GM21381 (cell line): ENCODE measurements at regions not wholly inside any gene's neighbourhood (a gene's known extent, or its start where the extent isn't known, plus 50 kb on each side); places are given as distances from the start of the nearest gene placed in this dataset.

Experiments
- ATAC-seq: cut with Tn5 transposase; IDR thresholded peaks from one replicate; pipeline ENCODE4 v1.9.1; 2021; ENCODE audit warnings: mild to moderate bottlenecking, moderate library complexity; ENCODE audit not compliant: unreplicated experiment

- no peak for ATAC-seq
Observed at GRCh38 chr15:70314688-70315087, 217.0 kb upstream of the TLE3 start.

- no peak for ATAC-seq
Observed at GRCh38 chr15:70314018-70314354, 216.3 kb upstream of the TLE3 start.

DNA sequence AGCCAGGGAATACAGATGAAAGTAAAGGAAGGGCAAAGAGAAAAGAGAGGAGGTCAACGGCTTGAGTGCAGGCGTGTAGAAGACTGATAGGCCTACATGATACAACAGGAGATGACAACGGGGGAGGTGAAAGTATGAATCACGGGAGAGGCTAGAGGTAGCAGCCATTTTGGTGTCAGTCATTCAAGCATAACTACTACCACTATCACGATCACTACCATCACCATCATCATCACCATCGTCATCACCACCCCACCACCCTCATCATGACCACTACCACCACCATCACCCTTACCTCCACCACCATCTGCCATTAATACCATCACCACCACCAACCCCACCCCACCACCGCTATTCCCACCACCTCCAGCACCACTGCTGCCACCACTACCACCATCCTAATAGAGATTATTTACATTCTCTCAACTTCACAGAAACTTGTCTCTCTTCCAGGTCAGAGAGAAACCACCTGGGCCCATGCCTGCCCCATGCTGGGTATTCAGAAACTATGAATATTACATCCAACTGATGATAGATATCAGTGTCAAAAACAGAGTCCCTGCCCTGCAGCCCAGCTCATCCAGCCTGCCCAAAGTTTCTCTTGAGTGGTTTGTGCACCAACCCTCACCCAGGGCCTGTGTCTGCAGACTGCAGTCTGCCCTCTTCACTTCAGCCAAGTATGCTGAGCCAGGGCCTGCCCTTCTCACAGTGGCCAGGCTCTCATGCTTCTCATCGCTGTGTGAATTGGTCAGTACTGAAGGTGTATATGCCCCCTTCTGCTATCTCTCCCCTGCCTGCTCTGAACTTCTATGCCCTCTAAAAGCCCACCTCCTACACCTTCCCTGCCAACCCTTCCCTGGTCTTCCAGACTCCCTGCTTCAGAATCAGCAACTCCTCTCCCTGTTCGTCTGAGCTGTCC, 215.6 kb upstream of the TLE3 start:
- no peak for ATAC-seq

DNA sequence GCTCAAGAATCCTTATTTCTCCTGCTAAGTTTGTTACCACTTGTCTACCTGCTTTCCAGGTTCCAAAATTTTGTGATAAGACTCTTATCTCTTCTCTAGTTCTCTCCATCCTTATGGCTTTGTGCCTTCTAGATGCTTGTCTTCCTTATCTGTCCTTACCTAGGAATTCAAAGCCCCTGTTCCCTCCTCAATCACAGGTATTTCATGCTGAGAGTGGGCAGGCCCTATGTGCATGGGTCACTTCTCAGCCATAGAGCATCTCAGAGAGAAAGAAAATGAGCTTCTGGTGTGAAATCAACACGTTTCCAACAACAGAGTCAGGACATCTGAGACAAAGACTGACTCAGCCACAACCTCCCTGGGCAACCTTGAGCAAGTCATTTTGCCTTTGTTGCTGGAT, 214.1 kb upstream of the TLE3 start:
- ATAC-seq, result no peak

DNA sequence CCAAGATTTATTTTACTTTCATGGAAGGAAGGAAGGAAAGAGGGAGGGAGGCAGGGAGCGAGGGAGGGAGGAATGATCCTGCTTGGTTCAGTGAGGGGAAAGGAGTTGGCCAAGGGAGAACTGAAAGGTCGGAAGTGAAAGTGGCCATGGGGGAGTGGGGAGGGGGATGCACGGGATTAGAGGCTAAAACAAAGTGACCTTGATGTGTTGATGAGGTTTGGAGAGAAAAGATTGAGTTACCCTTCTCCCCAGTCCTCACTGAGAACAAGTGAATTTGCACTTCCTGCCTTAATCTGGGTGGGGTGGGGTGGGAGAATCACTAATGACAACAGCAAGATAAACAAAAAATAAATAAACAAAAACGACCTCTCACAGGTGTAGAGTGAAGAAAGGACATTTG, 212.0 kb upstream of the TLE3 start:
- no peak for ATAC-seq

DNA sequence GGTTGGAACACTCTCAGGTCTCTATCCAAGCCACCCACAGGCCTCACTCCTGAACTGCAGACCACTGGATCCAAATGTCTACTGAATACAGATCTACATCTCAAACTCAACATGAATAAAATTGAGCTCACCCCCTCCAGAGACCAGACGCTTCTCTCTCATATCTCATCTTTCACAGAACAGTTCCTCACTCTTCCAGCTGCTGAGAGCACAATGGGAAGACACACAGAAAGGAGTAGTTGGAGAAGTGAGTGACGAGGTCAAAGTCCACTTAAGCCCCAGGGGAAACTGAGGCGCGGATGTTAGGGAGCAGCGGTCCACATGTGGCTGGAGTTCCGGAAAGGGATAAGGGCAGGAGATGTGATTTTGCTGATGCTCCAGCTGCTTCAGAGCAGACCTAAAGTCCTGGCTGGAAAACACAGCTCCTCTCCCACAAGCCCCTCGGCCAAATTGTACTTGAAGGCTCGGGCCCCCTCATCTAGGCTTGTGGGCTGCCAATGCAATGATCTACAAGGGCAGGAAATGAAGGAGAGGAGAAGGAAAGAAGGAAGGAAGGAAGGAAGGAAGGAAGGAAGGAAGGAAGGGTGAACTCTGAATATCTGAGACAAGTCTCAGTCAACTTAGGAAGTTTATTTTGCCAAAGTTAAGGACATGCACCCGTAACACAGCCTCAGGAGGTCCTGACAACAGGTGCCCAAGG, 211.2 kb upstream of the TLE3 start:
- ATAC-seq, result no peak

DNA sequence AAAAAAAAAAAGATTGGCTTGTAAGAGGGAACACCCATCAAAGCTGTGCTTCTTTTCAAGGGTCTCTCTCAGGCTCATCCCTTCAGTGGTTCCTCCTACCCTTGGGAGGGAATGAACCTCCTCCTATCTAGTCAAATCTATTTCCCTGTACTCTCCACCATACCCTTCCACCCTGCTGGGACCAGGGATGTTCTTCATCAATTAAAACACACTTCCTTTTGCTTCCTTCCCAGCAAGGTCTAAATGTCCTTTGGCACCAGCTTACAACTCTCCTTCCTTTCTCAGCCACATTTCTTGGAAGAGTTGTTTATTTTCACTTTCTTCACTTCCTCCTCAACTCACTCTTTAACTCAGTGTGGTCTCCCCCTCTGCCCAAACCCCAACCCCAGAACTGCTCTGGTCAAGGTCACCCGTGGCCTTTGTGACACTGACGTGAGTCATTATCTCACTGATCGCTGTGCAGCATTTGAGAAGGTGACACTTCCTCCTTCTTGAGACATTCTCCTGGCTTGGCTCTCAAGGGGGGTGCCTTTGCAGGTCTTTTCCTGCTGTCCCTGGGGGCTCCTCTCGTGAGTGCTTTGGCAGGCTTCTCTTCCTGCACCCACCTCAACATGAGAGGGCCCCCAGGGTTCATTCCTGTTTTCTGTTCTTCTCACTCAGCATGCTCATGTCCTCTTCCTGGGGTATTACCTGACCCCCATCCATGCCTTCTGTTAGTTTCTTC, 210.5 kb upstream of the TLE3 start:
- no peak for ATAC-seq

- ATAC-seq, result no peak
Observed at GRCh38 chr15:70306582-70306981, 208.9 kb upstream of the TLE3 start.

GRCh38 chr15:70306081-70306480, 208.4 kb upstream of the TLE3 start:
- ATAC-seq, result no peak

- ATAC-seq, result no peak
Observed at GRCh38 chr15:70303981-70304380, 206.3 kb upstream of the TLE3 start.

DNA sequence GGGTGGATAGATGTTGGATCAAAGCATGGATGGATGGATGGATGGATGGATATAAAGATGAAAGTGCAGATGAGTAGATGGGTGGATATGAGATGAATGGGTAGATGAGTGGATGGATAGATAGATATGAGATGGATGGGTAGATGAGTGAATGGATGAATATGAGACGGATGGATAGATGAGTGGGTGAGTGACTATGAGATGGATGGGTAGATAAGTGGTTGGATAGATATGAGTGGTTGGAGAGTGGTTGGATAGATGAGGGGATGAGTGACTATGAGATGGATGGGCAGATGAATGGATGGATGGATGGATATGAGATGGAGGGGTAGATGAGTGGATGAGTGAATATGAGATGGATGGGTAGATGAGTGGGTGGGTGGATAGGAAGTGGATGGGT, 204.6 kb upstream of the TLE3 start:
- no peak for ATAC-seq

DNA sequence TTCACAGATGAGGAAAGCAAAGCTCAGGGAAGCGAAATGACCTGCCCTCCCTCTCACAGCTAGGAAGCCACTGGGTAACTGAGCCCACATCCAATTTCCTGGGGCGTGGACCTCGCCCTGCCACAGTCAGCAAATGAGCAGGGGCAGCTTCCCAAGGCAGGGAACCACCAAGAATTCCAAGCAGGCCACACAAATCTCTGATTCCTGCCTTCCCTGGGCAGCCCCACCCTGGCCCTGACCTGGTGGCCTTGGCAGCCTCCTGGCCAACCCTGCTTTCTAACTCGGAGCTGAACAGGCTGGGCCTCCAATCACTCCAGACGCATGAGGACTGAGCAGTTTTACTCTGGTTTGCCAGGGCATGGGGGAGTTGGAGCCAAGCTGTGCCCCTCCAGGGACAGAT, 203.7 kb upstream of the TLE3 start:
- no peak for ATAC-seq

GRCh38 chr15:70299931-70300869, 202.5 kb upstream of the TLE3 start:
- ATAC-seq, result peak; percentile 97

DNA sequence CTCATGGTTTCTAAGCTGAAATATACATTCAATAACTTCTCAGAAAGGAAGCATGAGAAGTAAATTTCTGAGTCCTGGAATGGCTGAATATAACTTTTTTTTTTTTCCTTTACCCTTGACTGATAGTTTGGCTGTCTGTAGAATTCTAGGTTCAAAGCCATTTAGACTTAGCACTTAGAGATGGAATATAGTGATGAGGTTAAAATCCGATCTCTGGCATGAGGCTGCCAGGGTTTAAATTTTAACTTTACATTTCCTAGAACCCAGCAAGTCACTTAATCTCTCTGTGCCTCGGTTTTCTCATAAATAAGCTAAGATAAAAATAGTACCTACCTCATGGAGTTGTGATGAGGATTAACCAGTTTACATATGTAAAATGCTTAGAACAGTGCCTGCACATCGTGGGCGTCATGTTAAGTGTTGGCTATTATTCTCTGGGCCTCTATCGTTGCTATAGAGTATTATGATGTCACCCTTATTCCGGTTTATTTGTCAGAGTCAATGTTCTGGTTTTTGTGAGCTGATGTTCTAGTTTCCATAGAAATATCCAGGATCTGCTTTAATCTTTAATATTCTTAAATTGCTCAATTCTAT, 199.8 kb upstream of the TLE3 start:
- no peak for ATAC-seq

DNA sequence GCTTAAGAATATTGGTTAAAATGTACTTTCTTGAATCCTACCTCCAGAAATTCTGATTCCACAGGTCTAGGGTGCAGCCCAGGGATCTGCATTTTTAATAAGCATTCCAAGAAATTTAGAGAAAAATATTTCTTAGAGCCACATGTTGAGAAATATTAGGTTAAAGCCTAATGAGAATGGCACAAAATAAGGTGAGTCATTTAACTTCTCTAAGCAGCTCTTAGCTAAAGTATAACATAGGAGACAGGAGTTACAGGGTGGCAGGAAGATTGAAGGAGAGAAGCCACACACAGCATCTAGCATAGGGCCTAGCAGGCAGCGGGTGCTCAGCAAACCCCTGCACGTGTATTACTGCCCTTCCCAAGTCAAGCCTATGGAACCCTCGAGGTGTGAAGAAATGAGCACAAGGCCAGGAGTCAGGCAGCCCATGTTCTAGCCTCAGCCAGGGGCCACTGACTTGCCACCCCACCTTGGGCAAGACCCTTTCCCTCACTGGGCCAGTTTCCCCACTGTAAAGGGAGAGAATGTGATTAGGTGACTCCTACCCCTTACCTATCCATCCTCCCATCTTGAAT, 197.1 kb upstream of the TLE3 start:
- ATAC-seq, result no peak

- no peak for ATAC-seq
Observed at GRCh38 chr15:70293591-70294470, 196.1 kb upstream of the TLE3 start.

GRCh38 chr15:70293138-70293537, 195.4 kb upstream of the TLE3 start:
- no peak for ATAC-seq

DNA sequence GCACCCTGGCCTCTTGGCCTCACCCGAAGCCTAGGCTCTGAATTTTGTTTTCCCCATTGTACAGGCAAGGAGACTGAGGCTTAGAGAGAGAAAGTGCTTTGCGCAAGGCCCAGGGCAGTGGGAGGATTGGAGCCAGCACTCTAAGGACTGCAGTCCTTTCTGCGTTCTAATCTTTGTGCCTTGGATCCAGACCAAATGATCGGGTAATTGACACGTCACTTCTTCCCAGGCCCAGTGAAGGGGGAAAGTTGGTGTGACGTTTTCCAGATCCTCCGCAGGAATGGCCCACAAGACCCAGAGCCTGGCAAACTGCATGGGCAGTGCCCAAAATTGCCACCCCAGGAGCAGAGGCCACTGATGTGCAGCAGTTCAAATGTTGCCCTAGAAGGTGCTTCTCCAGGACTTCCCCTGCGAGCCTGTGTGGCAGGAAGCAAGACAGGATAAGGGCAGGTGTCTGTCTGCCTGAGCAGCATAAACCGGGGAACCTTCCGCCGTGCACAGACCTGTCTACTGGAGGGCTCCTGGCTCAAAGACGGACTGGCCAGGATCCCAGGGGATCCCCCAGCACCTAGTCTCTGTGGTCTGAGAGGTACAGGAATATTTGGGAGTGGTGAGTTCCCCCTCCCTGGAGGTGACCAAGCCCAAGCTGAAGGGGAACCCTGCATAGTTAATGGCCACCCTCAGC, 194.5 kb upstream of the TLE3 start:
- no peak for ATAC-seq
